Neural progenitor cell (in vitro differentiated cells): ENCODE measurements at regions not wholly inside any gene's neighbourhood (a gene's known extent, or its start where the extent isn't known, plus 50 kb on each side); places are given as distances from the start of the nearest gene placed in this dataset.

Experiments used
- DNase-seq: peaks from one replicate; pipeline ENCODE4 v3.0.0-alpha.2; 2016; ENCODE audit warnings: low spot score
- H2AFZ ChIP-seq: fragments of 200-600 bp; sonication (generic); replicated peaks from 2 replicates; pipeline ENCODE4 v1.6.1; 2016; ENCODE audit warnings: antibody characterized with exemption
- H3F3A ChIP-seq: fragments of 200-600 bp; sonication (generic); 2 replicates; pipeline ENCODE4 v1.6.1; 2016; ENCODE audit warnings: antibody characterized with exemption, low read depth
- H3K27ac ChIP-seq: fragments of 200-600 bp; sonication (generic); 2 replicates; pipeline ENCODE4 v1.5.1; 2016; ENCODE audit warnings: mild to moderate bottlenecking
- H3K27me3 ChIP-seq: fragments of 200-600 bp; sonication (generic); 2 replicates; pipeline ENCODE4 v1.6.1; 2016; ENCODE audit warnings: mild to moderate bottlenecking, moderate library complexity
- H3K36me3 ChIP-seq: fragments of 200-600 bp; sonication (generic); 2 replicates; pipeline ENCODE4 v1.5.1; 2016
- H3K4me1 ChIP-seq: fragments of 200-600 bp; sonication (generic); 2 replicates; pipeline ENCODE4 v1.6.1; 2016; ENCODE audit warnings: mixed run types
- H3K4me2 ChIP-seq: fragments of 200-600 bp; sonication (generic); 2 replicates; pipeline ENCODE4 v1.6.1; 2016
- H3K4me3 ChIP-seq: fragments of 200-600 bp; sonication (generic); 2 replicates; pipeline ENCODE4 v1.5.1; 2016
- H3K79me2 ChIP-seq: fragments of 200-600 bp; sonication (generic); 2 replicates; pipeline ENCODE4 v1.6.1; 2016; ENCODE audit warnings: low read depth
- H3K9ac ChIP-seq: fragments of 200-600 bp; sonication (generic); 2 replicates; pipeline ENCODE4 v1.6.1; 2016
- H3K9me3 ChIP-seq: fragments of 200-600 bp; sonication (generic); 2 replicates; pipeline ENCODE4 v1.5.1; 2016; ENCODE audit warnings: low read depth
- H4K20me1 ChIP-seq: fragments of 200-600 bp; sonication (generic); 2 replicates; pipeline ENCODE4 v1.6.1; 2016; ENCODE audit warnings: low read depth
- H3K27ac Mint-ChIP-seq: 3 replicates; pipeline ENCODE4 v1.8.0; 2021; ENCODE audit warnings: mixed read lengths
- H3K27me3 Mint-ChIP-seq: 2 replicates; pipeline ENCODE4 v1.8.0; 2022; ENCODE audit warnings: low read depth, mild to moderate bottlenecking, inconsistent platforms, moderate library complexity, mixed read lengths; ENCODE audit not compliant: insufficient read depth
- H3K36me3 Mint-ChIP-seq: 3 replicates; pipeline ENCODE4 v1.8.0; 2021; ENCODE audit warnings: mixed read lengths
- H3K4me1 Mint-ChIP-seq: 3 replicates; pipeline ENCODE4 v1.8.0; 2021; ENCODE audit warnings: mixed read lengths
- H3K4me3 Mint-ChIP-seq: 3 replicates; pipeline ENCODE4 v1.8.0; 2021; ENCODE audit warnings: mild to moderate bottlenecking, moderate library complexity, mixed read lengths
- H3K9me3 Mint-ChIP-seq: 3 replicates; pipeline ENCODE4 v1.8.0; 2020; ENCODE audit warnings: mixed read lengths
- CTCF ChIP-seq: fragments of 200-600 bp; sonication (generic); IDR thresholded peaks from 2 replicates; pipeline ENCODE4 v1.5.1; 2017; ENCODE audit warnings: antibody characterized with exemption, mild to moderate bottlenecking
- EZH2 ChIP-seq: fragments of 200-600 bp; sonication (generic); IDR thresholded peaks from 2 replicates; pipeline ENCODE4 v1.6.1; 2017; ENCODE audit warnings: antibody characterized with exemption, mild to moderate bottlenecking, moderate library complexity
- EZH2phosphoT487 ChIP-seq: fragments of 200-600 bp; sonication (generic); IDR thresholded peaks from 2 replicates; pipeline ENCODE4 v1.6.1; 2017; ENCODE audit warnings: antibody characterized with exemption

- Mint-ChIP-seq H3K36me3 (no peaks in the 10 kb centered on the region), H3K27me3 (peaks cover 3% of the 10 kb centered on the region), H3K27ac (no peak overlapping the region), H3K4me3 (no peak overlapping the region), H3K9me3 (no peaks in the 10 kb centered on the region), H3K4me1 (no peaks in the 10 kb centered on the region)
- Histone ChIP-seq H3K27me3 (no peaks in the 10 kb centered on the region), H3K4me1 (no peaks in the 10 kb centered on the region), H3K4me3 (no peak overlapping the region), H3K79me2 (no peaks in the 10 kb centered on the region), H3K4me2 (no peak overlapping the region), H3K27ac (no peak overlapping the region), H2AFZ (no peak overlapping the region), H3K9ac (no peak overlapping the region), H4K20me1 (no peaks in the 10 kb centered on the region), H3F3A (no peaks in the 10 kb centered on the region), H3K36me3 (no peaks in the 10 kb centered on the region), H3K9me3 (no peaks in the 10 kb centered on the region)
- no peak for DNase-seq
- TF ChIP-seq CTCF (no peak), EZH2phosphoT487 (no peak), EZH2 (no peak)
These were observed 719.0 kb downstream of the KCNJ2 start for GRCh38 chr17:70888324-70888723.

GRCh38 chr17:70891306-70891705, 722.0 kb downstream of the KCNJ2 start:
- Histone ChIP-seq H3K9ac (no peak overlapping the region), H3K27ac (no peak overlapping the region), H3K4me1 (no peaks in the 10 kb centered on the region), H3K36me3 (no peaks in the 10 kb centered on the region), H3F3A (no peaks in the 10 kb centered on the region), H4K20me1 (no peaks in the 10 kb centered on the region), H3K79me2 (no peaks in the 10 kb centered on the region), H3K4me3 (no peak overlapping the region), H3K4me2 (no peak overlapping the region), H3K27me3 (no peaks in the 10 kb centered on the region), H3K9me3 (no peaks in the 10 kb centered on the region), H2AFZ (no peak overlapping the region)
- TF ChIP-seq EZH2phosphoT487: no peak
- TF ChIP-seq CTCF: no peak
- TF ChIP-seq EZH2: no peak
- peaks cover 9% of the 10 kb centered on the region for H3K27me3 Mint-ChIP-seq
- no peaks in the 10 kb centered on the region for H3K36me3 Mint-ChIP-seq
- H3K4me3 Mint-ChIP-seq: no peak overlapping the region
- H3K9me3 Mint-ChIP-seq: peaks cover 10% of the 10 kb centered on the region
- H3K4me1 Mint-ChIP-seq: no peaks in the 10 kb centered on the region
- no peak overlapping the region for H3K27ac Mint-ChIP-seq
- no peak for DNase-seq

- peaks cover 3% of the 10 kb centered on the region for H3K4me1 Mint-ChIP-seq
- no peak overlapping the region for H3K4me3 Mint-ChIP-seq
- H2AFZ ChIP-seq: no peak overlapping the region
- peaks cover 18% of the 10 kb centered on the region for H3K9me3 Mint-ChIP-seq
- H3K4me2 ChIP-seq: no peak overlapping the region
- H3K4me3 ChIP-seq: no peak overlapping the region
- no peaks in the 10 kb centered on the region for H3K27me3 ChIP-seq
- H3K79me2 ChIP-seq: no peaks in the 10 kb centered on the region
- H3K27ac Mint-ChIP-seq: no peak overlapping the region
- peaks cover 7% of the 10 kb centered on the region for H3K27me3 Mint-ChIP-seq
- no peaks in the 10 kb centered on the region for H3K36me3 ChIP-seq
- H3K4me1 ChIP-seq: no peaks in the 10 kb centered on the region
- H4K20me1 ChIP-seq: no peaks in the 10 kb centered on the region
- peaks cover 4% of the 10 kb centered on the region for H3K36me3 Mint-ChIP-seq
- no peak overlapping the region for H3K9ac ChIP-seq
- H3K27ac ChIP-seq: no peak overlapping the region
- no peak for TF ChIP-seq EZH2phosphoT487
- no peak for TF ChIP-seq EZH2
- no peak for TF ChIP-seq CTCF
- no peaks in the 10 kb centered on the region for H3F3A ChIP-seq
- no peaks in the 10 kb centered on the region for H3K9me3 ChIP-seq
- no peak for DNase-seq
These were observed 723.2 kb downstream of the KCNJ2 start for GRCh38 chr17:70892527-70892926.
